GM12875 (cell line): ENCODE measurements at regions not wholly inside any gene's neighbourhood (a gene's known extent, or its start where the extent isn't known, plus 50 kb on each side); places are given as distances from the start of the nearest gene placed in this dataset.

Experiments
- H3K4me3 ChIP-seq: one replicate; pipeline ENCODE4 v1.5.1; 2011; ENCODE audit warnings: low read depth, low read length, control low read depth
- TF ChIP-seq, protein P1 (sequence below): IDR thresholded peaks from 2 replicates; pipeline ENCODE4 v1.5.1; 2011; ENCODE audit warnings: low read depth, mild to moderate bottlenecking, control low read depth, inconsistent platforms, low read length, moderate library complexity, borderline replicate concordance; ENCODE audit not compliant: insufficient read depth

DNA sequence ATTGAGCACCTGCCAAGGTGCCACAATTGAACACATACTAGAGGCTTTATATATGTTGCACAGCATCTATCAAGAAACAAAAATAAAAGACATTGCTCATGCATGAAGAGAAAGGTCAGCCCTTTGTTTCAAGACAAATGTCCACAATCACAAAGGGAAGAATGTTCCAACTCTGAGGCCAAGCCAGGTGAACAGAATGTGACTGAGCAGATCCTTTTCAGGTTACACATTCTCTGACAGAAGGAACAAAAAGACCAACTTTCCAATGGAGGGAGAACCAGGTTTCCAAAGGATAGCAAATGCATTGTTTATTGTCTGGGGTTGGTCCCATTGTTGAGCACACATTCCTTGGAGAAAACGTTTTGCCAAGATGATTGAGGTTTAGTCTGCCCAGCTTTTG is 50.2 kb upstream of the FAM174B start:
- TF ChIP-seq, protein P1, sequence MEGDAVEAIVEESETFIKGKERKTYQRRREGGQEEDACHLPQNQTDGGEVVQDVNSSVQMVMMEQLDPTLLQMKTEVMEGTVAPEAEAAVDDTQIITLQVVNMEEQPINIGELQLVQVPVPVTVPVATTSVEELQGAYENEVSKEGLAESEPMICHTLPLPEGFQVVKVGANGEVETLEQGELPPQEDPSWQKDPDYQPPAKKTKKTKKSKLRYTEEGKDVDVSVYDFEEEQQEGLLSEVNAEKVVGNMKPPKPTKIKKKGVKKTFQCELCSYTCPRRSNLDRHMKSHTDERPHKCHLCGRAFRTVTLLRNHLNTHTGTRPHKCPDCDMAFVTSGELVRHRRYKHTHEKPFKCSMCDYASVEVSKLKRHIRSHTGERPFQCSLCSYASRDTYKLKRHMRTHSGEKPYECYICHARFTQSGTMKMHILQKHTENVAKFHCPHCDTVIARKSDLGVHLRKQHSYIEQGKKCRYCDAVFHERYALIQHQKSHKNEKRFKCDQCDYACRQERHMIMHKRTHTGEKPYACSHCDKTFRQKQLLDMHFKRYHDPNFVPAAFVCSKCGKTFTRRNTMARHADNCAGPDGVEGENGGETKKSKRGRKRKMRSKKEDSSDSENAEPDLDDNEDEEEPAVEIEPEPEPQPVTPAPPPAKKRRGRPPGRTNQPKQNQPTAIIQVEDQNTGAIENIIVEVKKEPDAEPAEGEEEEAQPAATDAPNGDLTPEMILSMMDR, result no peak
- no peak overlapping the region for H3K4me3 ChIP-seq

DNA sequence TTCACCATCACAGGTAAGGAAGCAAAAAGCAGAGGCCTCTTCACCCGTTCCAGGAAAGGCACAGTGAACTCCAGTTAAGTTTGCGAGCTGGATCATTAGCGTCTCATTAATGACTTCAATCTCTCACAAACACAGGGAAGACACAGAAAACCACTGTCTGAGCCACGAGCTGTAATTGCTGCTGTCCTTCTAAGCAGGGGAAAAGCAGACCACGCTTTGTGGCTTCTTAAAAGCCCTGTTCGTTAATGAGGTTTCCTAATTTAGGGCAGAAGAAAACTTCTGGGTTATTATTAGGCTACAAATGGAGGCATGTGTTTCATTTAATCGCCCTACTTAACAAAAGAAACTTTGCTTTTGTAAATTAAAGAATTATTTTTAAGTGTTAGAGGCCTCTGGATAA is 50.6 kb upstream of the FAM174B start:
- TF ChIP-seq, protein P1, result no peak
- H3K4me3 ChIP-seq, result no peak overlapping the region

DNA sequence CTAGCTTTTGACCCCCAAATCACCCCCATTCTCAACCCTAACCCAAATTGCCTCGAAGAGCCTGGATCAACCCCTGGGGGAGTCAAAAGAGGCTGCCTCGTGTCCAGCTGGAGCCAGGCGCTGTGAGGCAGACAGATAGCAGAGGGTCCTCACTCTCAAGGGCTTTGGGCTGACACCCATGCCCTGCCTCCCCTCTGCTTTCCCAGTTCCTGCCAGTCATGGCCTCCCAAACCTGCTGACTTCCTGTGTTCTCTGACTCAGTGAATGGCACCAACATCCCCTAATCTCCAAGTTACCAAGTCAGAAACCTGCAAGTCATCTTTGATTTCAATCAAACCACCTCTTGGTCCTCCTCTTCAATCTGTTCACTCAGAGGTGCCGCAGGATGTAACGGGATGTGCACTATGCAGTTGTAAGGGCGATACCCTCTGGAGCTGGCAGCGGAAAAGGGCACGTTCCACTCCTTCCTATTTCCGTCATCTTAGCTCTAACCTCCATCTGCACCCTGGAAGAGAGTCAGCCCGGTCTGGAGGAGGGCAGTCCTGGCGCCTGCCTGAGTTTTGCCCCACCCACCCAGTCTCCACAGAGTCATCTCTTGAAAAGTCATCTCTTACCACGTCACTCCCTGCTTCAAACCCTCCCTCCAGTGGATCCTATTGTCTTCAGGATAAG is 52.4 kb upstream of the FAM174B start:
- H3K4me3 ChIP-seq, result no peak overlapping the region
- TF ChIP-seq, protein P1, result no peak

DNA sequence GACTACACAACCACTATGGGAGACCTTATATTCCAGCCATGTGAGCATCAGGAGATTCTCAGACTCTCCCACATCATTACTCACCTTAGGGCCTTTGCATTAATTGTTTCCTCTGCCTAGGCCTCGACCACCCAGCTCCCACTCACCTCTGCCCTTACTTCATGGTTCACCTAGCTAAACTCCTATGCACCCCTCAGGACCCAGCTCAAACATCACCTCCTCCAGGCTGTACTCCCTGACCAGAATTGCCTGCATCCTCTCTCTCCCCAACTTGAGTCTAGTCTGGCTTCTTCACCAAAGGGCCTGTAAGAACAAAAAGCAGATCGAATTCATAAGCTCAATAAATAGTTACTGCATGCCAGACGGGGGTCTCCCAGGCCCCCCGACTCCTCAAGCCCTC is 53.1 kb upstream of the FAM174B start:
- TF ChIP-seq, protein P1, result no peak
- no peak overlapping the region for H3K4me3 ChIP-seq

DNA sequence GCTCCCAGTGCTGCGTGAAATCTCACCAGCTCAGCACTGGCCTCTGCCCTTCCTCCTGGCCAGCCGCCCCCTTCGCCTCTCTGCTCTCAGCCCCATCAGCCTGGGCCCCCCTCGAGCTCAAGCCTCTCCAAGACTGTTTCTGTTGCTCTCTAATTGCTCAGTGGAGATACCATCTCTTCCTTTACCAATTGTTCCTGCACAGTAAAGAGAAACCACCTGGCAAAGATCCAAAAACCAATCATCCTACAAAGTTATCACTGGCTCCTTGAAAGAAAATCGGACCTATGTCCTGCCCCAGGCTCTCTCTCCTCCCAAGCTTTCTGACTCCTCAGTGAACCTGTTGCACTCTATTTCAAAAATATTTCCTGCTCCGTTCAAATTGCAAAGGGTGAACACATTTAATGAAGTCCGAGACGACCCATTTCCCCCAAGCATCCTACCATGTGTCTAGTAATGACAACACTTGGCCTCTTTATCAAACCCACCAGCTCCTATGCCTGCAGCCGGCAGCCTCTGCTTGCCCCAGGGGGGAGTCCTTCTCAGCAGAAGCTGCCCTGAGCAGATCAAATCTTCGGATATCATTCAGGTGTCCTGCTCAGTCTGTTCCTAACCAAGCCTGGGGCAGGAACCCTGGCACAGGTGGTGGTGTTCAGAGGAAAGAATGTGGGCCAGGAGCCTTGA is 53.7 kb upstream of the FAM174B start:
- TF ChIP-seq, protein P1, result no peak
- H3K4me3 ChIP-seq, result no peak overlapping the region

DNA sequence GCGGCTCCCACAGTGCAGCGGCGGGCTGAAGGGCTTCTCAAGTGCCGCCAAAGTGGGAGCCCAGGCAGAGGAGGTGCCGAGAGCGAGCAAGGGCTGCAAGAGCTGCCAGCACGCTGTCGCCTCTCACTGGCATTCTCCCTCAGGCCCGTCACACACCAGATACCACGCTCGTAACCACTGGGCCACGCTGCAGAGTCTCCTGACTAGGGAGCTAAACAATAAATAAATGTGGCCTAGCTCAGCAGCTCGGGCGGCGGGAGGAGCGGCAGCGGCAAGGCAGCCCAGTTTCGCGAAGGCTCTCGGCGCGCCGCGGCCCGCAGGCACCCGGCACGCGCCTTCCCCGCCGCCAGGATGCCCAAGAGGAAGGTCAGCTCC is 55.9 kb upstream of the FAM174B start:
- no peak overlapping the region for H3K4me3 ChIP-seq
- TF ChIP-seq, protein P1, result no peak

DNA sequence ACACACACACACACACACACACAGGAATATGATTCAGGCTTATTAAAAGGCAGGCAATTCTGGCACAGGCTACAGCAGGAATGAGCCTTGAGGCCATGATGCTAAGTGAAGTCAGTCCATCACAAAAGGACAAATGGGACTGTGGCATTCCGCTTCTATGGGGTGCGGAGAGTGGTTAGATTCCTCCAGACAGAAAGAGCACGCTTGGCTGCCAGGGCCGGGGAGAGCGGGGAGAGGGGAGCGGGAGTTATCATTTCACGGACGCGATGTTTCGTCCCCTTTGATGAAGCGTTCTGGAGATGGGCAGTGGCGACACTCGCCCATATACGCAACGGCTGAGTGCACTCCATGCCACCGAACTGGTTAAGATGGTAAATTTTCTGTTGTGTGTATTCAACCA is 58.5 kb upstream of the FAM174B start:
- TF ChIP-seq, protein P1, result no peak
- H3K4me3 ChIP-seq, result peak overlapping the region; percentile 44
